ENCODE measurements at regions not wholly inside any gene's neighbourhood (a gene's known extent, or its start where the extent isn't known, plus 50 kb on each side); places are given as distances from the start of the nearest gene placed in this dataset.
"Not testable (repeated sequence)": the region's sequence is repeated elsewhere in the genome, so short reads cannot be mapped to it uniquely, and the experiment has no call there.

GRCh38 chr3:171915275-171915674 is 72.1 kb downstream of the TMEM212 start:
- no peak for DNase-seq

GRCh38 chr3:171916888-171917287 is 73.7 kb downstream of the TMEM212 start:
- no peak for DNase-seq

DNA sequence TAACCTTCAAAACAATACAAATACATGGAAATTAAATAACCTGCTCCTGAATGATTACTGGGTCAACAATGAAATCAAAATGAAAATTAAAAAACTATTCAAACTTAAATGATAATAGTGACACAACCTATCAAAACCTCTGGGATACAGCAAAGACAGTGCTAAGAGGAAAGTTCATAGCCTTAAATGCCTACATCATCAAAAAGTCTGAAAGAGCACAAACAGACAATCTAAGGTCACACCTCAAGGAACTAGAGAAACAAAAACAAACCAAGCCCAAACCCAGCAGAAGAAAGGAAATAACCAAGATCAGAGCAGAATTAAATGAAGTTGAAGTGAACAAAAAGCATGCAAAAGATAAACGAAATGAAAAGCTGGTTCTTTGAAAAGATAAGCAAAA is 79.5 kb downstream of the TMEM212 start:
- DNase-seq: not testable (repeated sequence)

DNA sequence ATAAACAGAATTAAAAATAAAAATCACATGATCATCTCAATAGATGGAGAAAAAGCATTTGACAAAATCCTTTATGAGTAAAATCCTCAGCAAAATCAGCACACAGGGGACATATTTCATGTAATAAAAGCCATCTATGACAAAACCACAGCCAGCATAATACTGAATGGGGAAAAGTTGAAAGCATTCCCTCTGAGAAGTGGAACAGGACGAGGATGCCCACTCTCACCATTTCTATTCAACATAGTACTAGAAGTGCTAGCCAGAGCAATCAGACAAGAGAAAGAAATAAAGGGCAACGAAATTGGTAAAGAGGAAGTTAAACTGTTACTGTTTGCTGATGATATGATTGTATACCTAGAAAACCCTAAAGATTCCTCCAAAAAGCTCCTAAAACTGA is 80.5 kb downstream of the TMEM212 start:
- not testable (repeated sequence) for DNase-seq

- DNase-seq: not testable (repeated sequence)
These were observed 81.7 kb downstream of the TMEM212 start for GRCh38 chr3:171924864-171925263.

DNA sequence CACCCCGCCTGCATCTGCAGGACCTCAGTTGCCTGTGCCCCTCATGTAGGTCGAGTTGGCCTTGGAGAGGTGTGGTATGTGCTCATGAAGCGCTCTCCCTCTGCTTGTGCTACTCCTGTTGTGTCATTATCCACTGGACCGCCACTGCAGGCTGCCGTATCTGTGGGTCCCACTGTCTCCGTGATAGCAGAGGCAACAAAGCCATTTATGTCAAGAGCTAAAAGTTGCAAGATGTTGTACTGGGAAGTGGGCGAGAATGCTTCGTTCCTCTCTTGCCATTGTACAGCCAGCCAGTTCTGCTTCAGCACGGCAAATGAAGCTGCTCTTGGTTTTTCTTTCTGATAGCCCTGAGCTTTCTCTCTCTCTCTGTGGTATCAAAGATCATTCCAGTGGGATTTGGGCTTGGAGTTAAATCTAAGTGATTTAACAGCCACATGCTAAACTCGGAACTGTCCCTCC is 89.0 kb downstream of the TMEM212 start:
- DNase-seq: no peak

DNA sequence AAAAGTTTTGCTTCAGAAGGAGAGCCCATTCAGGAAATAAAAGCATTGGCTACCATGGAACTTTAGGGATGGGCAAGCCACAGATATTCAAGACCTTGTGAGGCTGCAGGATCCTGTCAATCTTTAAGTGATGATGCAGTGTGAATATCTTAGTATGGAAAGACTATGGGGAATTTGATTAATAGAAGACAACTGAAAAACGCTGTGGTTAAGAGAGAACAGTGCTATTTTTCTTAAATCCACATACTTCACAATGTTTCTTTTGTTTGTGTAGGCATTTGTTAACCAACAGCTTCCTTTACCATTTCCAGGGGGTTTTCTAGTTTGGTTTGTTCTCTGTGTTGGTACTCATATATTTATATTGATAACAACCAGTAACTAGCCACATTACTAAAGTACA is 90.3 kb downstream of the TMEM212 start:
- DNase-seq: no peak

GRCh38 chr3:171935261-171936123 is 92.3 kb downstream of the TMEM212 start:
- DNase-seq: no peak

GRCh38 chr3:171936191-171936841 is 93.2 kb downstream of the TMEM212 start:
- DNase-seq: no peak

DNA sequence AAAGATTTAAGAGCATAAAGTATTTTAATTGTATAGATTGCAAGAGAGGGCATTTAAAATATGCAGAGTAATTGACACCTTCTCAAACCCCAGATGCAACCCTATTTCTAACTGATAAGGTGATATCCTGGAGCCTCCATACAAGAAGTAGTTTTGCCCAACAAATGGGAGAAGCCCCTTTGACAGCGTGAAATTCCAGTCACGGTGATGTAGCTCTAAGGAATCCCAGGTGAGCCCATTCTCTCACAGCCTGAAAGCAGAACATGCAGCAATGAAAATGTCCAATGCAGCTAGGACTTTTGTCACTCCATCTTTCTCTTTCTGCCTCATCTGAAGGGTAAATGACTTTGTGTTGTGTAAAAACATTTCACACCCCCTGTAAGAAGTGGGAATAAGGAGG is 96.4 kb downstream of the TMEM212 start:
- no peak for DNase-seq

- DNase-seq: no peak
These were observed 97.1 kb downstream of the TMEM212 start for GRCh38 chr3:171940151-171940649.

DNA sequence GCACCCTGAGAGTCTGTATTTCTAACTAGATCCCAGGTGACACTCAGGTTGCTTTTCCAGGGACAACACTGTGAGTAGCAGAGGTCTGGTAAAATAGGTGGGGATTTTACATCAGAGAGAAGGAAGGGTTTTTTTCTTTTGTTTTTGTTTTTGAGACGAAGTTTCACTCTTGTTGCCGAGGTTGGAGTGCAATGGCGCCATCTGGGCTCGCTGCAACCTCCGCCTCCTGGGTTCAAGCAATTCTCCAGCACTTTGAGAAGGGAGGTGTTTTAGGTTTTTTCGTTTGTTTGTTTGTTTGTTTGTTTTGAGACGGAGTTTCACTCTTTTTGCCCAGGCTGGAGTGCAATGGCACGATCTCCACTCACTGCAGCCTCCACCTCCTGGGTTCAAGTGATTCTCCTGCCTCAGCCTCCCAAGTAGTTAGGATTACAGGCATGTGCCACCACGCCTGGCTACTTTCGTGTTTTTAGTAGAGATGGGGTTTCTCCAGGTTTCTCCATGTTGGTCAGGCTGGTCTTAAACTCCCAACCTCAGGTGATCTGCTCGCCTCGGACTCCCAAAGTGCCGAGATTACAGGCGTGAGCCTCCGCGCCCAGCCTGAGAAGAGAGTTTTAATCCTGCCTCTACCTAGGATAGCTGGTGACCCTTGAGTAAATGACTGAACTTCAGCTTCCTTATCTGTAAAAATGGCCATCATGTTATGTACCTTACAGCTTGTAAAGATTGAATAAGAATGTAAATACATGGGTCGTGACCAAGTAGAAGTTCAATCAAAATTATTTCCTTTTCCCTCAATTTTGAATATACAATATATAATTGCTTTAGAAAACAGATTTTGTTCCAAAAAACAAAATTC is 95.9 kb upstream of the FNDC3B start:
- DNase-seq: no peak

- DNase-seq: no peak
These were observed 95.0 kb upstream of the FNDC3B start for GRCh38 chr3:171944118-171945016.

DNA sequence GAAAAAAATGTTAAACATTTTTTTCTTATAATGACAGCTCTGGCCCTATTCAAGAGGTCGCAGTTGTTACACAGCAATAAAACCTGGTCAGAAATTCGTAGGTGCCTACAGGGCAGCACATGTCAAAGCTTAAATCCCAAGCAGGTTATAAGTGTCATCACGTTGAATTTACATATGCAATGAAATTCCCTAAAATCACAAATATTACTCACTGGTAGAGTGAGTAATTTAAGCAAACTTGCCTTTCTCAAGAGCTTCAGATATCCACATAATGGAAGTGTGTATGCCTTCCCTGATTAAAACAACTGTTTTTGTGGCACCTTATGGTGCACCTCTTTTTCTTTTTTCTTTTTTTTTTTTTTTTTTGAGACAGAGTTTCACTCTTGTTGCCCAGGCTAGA is 90.7 kb upstream of the FNDC3B start:
- no peak for DNase-seq

DNA sequence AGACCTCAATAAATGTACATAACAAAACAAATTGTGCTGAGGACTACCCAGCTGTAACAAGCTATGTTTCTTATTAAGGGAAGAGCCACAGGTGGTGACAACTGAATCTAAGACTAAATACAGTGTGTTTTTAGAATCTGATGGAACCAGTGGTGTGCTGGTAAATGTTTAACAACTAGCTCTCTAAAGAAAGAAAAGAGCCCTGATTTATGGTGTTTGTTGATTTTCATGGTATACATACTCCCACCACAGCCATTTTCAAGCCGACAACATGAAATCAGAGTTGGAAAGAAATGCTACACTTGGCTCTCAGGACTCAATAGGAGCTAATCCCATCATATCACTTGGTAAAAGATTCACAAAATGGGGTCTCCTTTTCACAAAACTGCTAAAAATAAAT is 89.8 kb upstream of the FNDC3B start:
- no peak for DNase-seq

- no peak for DNase-seq
These were observed 89.0 kb upstream of the FNDC3B start for GRCh38 chr3:171950373-171950772.

DNA sequence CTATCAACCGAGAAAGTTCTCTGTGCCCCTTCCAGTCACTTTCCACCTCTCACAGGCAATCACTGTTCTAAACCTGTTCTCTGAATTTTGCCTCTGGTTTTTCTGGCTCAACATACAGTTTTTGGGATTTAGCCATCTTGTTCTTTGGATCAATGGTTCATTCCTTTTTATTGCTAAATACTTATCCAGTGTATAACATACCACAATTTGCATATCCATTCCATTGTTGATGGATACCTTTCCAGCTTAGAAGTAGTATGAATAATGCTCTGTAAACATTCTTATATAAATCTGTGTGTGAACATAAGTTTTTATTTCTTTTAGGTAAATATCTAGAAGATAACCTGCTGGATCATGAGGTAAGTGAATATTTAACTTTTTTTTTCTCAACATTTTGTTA is 87.8 kb upstream of the FNDC3B start:
- DNase-seq: no peak

DNA sequence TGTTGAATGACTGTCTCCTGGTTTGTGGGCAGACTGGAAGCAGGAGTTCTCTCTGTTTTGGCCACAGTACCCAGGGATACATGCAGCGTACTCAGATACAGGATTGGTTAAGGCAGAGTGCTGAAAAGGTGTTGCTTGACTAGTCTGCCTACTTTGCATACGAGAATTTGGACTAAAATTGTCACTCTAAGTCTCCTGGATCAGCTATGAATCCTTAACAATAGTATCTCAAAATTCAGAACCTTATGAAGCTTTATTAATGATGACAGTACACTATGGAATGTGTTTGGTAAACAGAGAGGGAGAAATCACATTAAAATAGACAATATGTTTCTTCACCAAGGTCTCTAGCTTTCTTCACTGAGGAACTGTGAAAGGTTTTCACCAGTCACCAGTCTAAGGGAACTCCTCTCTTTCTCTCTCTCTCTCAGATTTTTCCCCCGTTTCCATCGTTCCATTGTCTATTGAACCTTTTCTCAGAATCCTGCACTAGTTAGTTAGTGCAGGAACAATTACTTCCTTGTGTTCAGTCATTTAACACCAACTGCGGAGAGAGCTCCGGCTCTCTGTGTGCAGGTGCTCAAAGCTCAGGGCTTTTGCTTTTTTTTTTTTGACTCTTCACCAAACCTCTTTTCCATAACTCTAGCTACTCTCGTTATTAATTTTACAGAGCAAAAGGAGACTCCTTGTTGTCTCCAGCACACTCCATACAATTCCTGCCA is 85.9 kb upstream of the FNDC3B start:
- no peak for DNase-seq

GRCh38 chr3:171954690-171955383 is 84.5 kb upstream of the FNDC3B start:
- DNase-seq: no peak

- no peak for DNase-seq
These were observed 83.8 kb upstream of the FNDC3B start for GRCh38 chr3:171955598-171955997.

DNA sequence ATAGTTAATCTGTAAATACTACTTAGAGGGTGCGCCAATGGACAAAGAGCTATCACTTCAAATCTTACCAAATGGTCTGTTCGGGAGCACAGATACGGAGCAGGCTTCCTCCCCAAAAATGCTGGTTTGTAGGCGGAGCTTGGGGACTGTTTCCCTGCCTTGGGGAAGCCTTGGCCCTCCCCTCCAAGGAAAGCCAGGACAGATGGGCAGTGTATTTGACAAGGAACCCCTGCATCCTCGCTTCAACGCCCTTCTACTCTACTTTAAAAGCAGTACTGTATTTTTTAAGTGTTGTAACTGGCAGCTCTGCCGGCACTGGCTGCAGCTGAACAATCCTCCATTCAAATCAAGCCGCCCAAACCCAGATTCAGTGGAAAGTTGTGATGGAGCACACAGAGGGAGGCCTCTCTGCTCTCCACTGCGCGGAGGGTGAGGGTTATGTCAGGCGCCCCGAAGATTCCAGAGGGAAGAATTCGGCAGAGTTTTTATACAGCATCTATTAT is 83.1 kb upstream of the FNDC3B start:
- DNase-seq: no peak
